ENCODE measurements at regions not wholly inside any gene's neighbourhood (a gene's known extent, or its start where the extent isn't known, plus 50 kb on each side); places are given as distances from the start of the nearest gene placed in this dataset.

DNA sequence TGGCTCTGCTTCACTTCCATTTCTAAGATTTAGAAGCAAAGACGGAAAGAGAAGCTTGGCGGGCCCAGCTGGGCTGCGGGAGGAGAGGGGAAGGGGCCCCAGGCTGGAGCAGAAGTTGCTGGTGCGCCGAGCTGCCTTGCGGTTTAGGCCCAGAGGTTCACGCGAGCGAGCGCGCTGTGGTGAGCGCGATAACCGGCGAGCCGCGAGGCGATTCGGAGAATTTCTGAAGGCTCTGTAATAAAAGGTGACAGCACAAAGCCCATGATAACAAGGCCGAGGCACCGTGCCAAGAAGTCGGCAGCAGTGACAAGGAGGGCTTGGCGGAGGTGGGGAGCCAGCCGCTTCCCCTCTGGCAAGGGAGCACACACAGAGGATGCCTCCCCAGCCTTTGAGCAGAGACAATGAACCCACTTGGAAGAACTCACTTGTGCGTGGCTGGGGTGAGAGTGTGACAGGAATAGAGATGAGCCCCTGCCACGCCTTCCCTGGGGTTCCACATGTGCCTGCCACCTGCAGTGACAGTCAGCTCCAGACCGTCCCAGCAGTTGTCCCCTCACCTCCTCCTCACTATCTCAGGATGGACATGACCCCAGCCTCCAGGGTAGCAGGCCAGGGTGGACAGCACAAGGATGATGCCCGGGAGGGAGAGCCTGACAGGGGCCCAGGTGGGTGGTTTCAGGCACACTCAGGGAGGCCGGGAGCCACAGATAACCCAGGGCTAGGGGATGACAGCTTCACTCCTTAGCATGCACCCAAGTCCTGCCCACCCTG, 315.2 kb downstream of the UACA start:
- Histone ChIP-seq H3K14ac (replicated peaks; ENCODE audit: low read depth, low read length) (no peak overlapping the region), H3K79me1 (ENCODE audit: low read depth in 1 of 2, low read length in 2 of 2) (no peaks in the 10 kb centered on the region), H2AK5ac (ENCODE audit: low read depth, low read length) (no peak overlapping the region), H3K4me3 (ENCODE audit: insufficient read depth, low read depth, low read length) (no peak overlapping the region), H3K27ac (ENCODE audit: insufficient read depth, low read length) (no peak overlapping the region), H2BK20ac (ENCODE audit: low read depth, low read length) (no peak overlapping the region), H3K23ac (ENCODE audit: low read depth, low read length) (no peak overlapping the region), H2BK120ac (ENCODE audit: low read depth, low read length) (no peak overlapping the region), H2BK5ac (ENCODE audit: low read depth, low read length, poor library complexity, severe bottlenecking) (no peak overlapping the region), H3K4me2 (ENCODE audit: low read depth, low read length) (no peak overlapping the region), H4K5ac (ENCODE audit: low read depth, low read length) (no peak overlapping the region), H3K36me3 (ENCODE audit: control insufficient read depth, insufficient read depth, low read length) (no peaks in the 10 kb centered on the region), H2AK9ac (replicated peaks; ENCODE audit: low read depth, low read length, poor library complexity) (no peak overlapping the region), H3K9me3 (ENCODE audit: control insufficient read depth, insufficient read depth, low read length) (no peaks in the 10 kb centered on the region), H2BK15ac (ENCODE audit: low read depth, low read length) (no peak overlapping the region), H4K8ac (ENCODE audit: low read depth in 2 of 2, low read length in 2 of 2) (no peak overlapping the region), H3K56ac (ENCODE audit: extremely low read depth, insufficient read depth, low read length) (no peak overlapping the region), H3K4ac (ENCODE audit: low read depth, low read length) (no peak overlapping the region), H3K9me1 (ENCODE audit: insufficient read depth, low read length) (no peaks in the 10 kb centered on the region), H4K20me1 (ENCODE audit: insufficient read depth, low read length) (no peaks in the 10 kb centered on the region; the same call in 1 of the 2 replicates), H3K27me3 (ENCODE audit: control insufficient read depth, insufficient read depth, low read length) (peaks cover 62% of the 10 kb centered on the region), H2AFZ (replicated peaks; ENCODE audit: low read length, poor library complexity) (no peak overlapping the region), H4K91ac (ENCODE audit: insufficient read depth, low read depth, low read length) (no peak overlapping the region), H3K4me1 (ENCODE audit: control insufficient read depth, insufficient read depth, low read length) (no peaks in the 10 kb centered on the region), H3K18ac (ENCODE audit: low read depth, low read length) (no peak overlapping the region), H3K9ac (ENCODE audit: low read depth, low read length) (no peak overlapping the region)
- TF ChIP-seq NFE2L2 (IDR thresholded peaks at IDR 0.05; ENCODE audit: low read depth, low read length) (no peak), SMC3 (IDR thresholded peaks at IDR 0.05; ENCODE audit: low read depth, low read length) (no peak), MXI1 (IDR thresholded peaks at IDR 0.05; ENCODE audit: borderline replicate concordance, low read depth, low read length) (no peak), POLR2A (IDR thresholded peaks at IDR 0.05; ENCODE audit: low read depth, low read length) (no peak), RFX5 (IDR thresholded peaks at IDR 0.05; ENCODE audit: low read depth, low read length) (no peak), RAD21 (IDR thresholded peaks at IDR 0.05; ENCODE audit: low read length) (no peak), MAZ (IDR thresholded peaks at IDR 0.05; ENCODE audit: borderline replicate concordance, low read depth, low read length) (no peak), BHLHE40 (IDR thresholded peaks at IDR 0.05; ENCODE audit: low read depth, low read length) (no peak), MAFK (IDR thresholded peaks at IDR 0.05; ENCODE audit: low read depth, low read length) (no peak), CHD1 (IDR thresholded peaks at IDR 0.05; ENCODE audit: low read depth, low read length) (no peak), CEBPB (IDR thresholded peaks at IDR 0.05; ENCODE audit: low read depth, low read length) (no peak), RCOR1 (IDR thresholded peaks at IDR 0.05; ENCODE audit: insufficient replicate concordance, low read length) (no peak), FOS (IDR thresholded peaks at IDR 0.05; ENCODE audit: low read depth, low read length) (no peak)
- TF ChIP-seq, protein P1, sequence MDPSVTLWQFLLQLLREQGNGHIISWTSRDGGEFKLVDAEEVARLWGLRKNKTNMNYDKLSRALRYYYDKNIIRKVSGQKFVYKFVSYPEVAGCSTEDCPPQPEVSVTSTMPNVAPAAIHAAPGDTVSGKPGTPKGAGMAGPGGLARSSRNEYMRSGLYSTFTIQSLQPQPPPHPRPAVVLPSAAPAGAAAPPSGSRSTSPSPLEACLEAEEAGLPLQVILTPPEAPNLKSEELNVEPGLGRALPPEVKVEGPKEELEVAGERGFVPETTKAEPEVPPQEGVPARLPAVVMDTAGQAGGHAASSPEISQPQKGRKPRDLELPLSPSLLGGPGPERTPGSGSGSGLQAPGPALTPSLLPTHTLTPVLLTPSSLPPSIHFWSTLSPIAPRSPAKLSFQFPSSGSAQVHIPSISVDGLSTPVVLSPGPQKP (IDR thresholded peaks at IDR 0.05; ENCODE audit: borderline replicate concordance, low read depth, low read length): no peak
- TF ChIP-seq, protein P2, sequence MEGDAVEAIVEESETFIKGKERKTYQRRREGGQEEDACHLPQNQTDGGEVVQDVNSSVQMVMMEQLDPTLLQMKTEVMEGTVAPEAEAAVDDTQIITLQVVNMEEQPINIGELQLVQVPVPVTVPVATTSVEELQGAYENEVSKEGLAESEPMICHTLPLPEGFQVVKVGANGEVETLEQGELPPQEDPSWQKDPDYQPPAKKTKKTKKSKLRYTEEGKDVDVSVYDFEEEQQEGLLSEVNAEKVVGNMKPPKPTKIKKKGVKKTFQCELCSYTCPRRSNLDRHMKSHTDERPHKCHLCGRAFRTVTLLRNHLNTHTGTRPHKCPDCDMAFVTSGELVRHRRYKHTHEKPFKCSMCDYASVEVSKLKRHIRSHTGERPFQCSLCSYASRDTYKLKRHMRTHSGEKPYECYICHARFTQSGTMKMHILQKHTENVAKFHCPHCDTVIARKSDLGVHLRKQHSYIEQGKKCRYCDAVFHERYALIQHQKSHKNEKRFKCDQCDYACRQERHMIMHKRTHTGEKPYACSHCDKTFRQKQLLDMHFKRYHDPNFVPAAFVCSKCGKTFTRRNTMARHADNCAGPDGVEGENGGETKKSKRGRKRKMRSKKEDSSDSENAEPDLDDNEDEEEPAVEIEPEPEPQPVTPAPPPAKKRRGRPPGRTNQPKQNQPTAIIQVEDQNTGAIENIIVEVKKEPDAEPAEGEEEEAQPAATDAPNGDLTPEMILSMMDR (conservative IDR thresholded peaks at IDR 0.05; ENCODE audit: low read depth, low read length): no peak
- TF ChIP-seq, protein P3, sequence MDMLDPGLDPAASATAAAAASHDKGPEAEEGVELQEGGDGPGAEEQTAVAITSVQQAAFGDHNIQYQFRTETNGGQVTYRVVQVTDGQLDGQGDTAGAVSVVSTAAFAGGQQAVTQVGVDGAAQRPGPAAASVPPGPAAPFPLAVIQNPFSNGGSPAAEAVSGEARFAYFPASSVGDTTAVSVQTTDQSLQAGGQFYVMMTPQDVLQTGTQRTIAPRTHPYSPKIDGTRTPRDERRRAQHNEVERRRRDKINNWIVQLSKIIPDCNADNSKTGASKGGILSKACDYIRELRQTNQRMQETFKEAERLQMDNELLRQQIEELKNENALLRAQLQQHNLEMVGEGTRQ (IDR thresholded peaks at IDR 0.05; ENCODE audit: low read depth, low read length): no peak
- in situ Hi-C loops (cut with MboI; ENCODE audit: low sequenced_read_pairs): no loop called here
- ChIA-PET POLR2A (ENCODE audit: unreplicated experiment) (no interaction called here), CTCF (no interaction called here)
- DNase-seq: no peak
- dilution Hi-C loops (cut with HindIII; ENCODE audit: low sequenced_read_pairs, unreplicated experiment): no loop called here
- intact Hi-C loops (cut with micrococcal nuclease): no loop called here
- no peak for ATAC-seq (ENCODE audit: low read depth)
- 45% methylated on average over 18 of the region's 29 CpGs; no CpG with 5 or more reads in 1 of the 2 experiments for WGBS, 2 experiments (ENCODE audit: extremely low coverage in 2 of 2, insufficient read length in 1 of 2)
- no TSS peak for BruUV-seq (replicated peaks)
